GM19395 (cell line): ENCODE measurements at regions not wholly inside any gene's neighbourhood (a gene's known extent, or its start where the extent isn't known, plus 50 kb on each side); places are given as distances from the start of the nearest gene placed in this dataset.

Experiments used
- ATAC-seq: cut with Tn5 transposase; IDR thresholded peaks from one replicate; pipeline ENCODE4 v1.9.1; 2021; ENCODE audit warnings: mild to moderate bottlenecking, moderate library complexity; ENCODE audit not compliant: unreplicated experiment

- ATAC-seq: no peak
Observed at GRCh38 chr7:156487811-156488533, 152.6 kb upstream of the RNF32 start.

GRCh38 chr7:156480671-156481070, 159.9 kb upstream of the RNF32 start:
- no peak for ATAC-seq

GRCh38 chr7:156479596-156479995, 161.0 kb upstream of the RNF32 start:
- ATAC-seq: no peak

GRCh38 chr7:156478486-156478885, 162.1 kb upstream of the RNF32 start:
- no peak for ATAC-seq

GRCh38 chr7:156475666-156476065, 164.9 kb upstream of the RNF32 start:
- no peak for ATAC-seq

- ATAC-seq: no peak
Observed at GRCh38 chr7:156475179-156475578, 165.4 kb upstream of the RNF32 start.

- ATAC-seq: no peak
Observed at GRCh38 chr7:156474241-156474743, 166.3 kb upstream of the RNF32 start.

GRCh38 chr7:156473476-156474240, 166.9 kb upstream of the RNF32 start:
- ATAC-seq: no peak

GRCh38 chr7:156472267-156472666, 168.3 kb upstream of the RNF32 start:
- ATAC-seq: no peak

- no peak for ATAC-seq
Observed at GRCh38 chr7:156470399-156471320, 169.9 kb upstream of the RNF32 start.

GRCh38 chr7:156466955-156467625, 173.5 kb upstream of the RNF32 start:
- no peak for ATAC-seq

GRCh38 chr7:156466272-156466671, 174.3 kb upstream of the RNF32 start:
- ATAC-seq: no peak

GRCh38 chr7:156465186-156465585, 175.4 kb upstream of the RNF32 start:
- no peak for ATAC-seq

- no peak for ATAC-seq
Observed at GRCh38 chr7:156464339-156464738, 176.2 kb upstream of the RNF32 start.

GRCh38 chr7:156463280-156463679, 177.3 kb upstream of the RNF32 start:
- no peak for ATAC-seq

- no peak for ATAC-seq
Observed at GRCh38 chr7:156461881-156462665, 178.5 kb upstream of the RNF32 start.

GRCh38 chr7:156460858-156461627, 179.5 kb upstream of the RNF32 start:
- no peak for ATAC-seq

- ATAC-seq: no peak
Observed at GRCh38 chr7:156459582-156459981, 181.0 kb upstream of the RNF32 start.

- no peak for ATAC-seq
Observed at GRCh38 chr7:156459067-156459466, 181.5 kb upstream of the RNF32 start.
